GM18517 (cell line): ENCODE measurements at regions not wholly inside any gene's neighbourhood (a gene's known extent, or its start where the extent isn't known, plus 50 kb on each side); places are given as distances from the start of the nearest gene placed in this dataset.
"Not testable (repeated sequence)": the region's sequence is repeated elsewhere in the genome, so short reads cannot be mapped to it uniquely, and the experiment has no call there.

ENCODE experiments used
- ATAC-seq: cut with Tn5 transposase; IDR thresholded peaks from one replicate; pipeline ENCODE4 v1.9.1; 2021; ENCODE audit warnings: mild to moderate bottlenecking, moderate library complexity; ENCODE audit not compliant: unreplicated experiment

DNA sequence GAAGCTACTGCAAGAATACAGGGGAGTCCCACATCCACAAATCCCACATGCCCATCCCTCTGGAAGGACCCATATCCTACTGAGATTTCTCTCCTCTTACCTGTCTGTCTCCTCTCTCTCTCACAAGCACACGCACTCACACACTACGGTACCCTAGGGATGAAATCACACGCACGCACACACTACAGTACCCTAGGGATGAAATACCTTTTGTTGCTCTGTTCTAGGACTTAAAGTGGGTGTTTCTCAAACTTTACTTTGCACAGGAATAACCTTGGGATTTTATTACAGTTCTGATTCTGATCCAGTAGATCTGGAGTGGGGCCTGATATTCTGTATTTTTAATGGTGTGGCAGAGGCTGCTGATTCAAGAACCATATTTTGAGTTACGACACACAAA, 622.2 kb upstream of the ZNF385D start:
- ATAC-seq: no peak

DNA sequence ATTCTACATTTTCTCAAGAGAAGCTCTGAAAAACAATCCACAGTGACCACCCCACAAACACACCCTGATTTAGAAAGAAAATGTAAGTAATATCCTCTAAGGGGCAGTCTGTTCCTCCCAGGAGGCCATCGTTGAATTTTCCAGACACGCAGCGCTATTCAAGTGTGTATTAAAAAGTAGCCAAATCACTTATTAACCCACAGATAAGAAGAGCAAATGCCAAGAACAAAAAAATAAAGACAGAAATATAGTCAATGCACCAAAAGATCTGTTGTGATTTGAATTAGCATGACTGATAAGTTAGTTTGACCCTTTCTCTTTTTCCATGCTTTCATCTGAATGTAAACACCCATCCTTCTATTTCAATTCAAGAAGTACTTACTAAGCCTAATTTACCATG, 622.8 kb upstream of the ZNF385D start:
- no peak for ATAC-seq

DNA sequence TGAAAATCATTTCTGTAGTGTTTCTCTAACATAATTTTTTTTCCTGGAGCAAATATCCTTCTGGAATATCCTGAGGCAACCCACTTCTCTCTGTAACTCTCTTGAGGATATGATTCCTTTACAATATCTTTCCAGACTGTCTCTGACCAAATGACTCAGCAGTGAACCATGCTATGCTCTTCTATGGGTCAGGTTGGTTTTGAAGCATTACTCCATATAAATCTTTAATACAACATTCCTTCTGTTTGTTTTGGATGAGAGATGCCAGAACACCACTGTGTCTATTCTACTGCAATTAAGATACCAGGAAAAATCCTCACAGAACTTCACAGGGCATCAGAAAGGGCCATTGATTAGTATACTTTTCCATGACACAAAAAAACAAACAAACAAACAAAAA, 626.4 kb upstream of the ZNF385D start:
- no peak for ATAC-seq

DNA sequence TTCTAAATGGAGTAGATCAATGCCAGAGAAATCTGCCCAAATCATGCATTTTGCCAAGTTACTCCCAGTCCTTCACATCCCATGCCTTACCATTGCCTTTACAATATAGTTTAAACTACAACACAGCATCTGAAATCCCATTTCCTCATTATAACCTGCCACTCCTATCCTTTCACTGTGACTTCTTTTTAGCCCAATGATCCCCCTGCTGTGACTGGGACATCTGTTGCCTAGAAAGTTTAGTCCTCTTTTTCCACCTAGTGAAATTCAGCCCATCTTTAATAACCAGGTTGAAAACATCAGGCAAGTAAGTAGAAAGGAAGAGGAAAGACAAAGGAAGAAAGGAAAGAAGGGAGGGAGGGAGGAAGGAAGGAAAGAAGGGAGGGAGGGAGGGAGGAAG, 627.9 kb upstream of the ZNF385D start:
- ATAC-seq: no peak

DNA sequence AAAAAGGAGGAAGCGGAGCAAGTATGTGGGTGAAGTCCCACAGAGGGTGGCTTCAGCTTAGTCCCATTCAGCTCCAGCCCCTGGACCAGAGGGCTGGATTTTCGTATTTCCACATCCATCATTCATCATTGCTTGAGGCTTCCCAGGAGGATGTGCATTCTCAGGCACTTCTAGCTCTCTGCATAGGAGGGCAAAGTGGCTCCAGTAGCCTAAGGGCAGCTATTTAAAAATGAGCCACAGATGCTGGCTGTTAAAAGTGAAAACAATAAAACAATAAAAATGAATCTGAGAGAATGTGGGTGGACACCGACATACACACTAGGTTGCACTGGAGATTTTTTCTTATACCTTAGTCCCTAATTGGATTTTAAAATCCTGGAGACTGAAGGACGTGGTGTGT, 629.2 kb upstream of the ZNF385D start:
- no peak for ATAC-seq

DNA sequence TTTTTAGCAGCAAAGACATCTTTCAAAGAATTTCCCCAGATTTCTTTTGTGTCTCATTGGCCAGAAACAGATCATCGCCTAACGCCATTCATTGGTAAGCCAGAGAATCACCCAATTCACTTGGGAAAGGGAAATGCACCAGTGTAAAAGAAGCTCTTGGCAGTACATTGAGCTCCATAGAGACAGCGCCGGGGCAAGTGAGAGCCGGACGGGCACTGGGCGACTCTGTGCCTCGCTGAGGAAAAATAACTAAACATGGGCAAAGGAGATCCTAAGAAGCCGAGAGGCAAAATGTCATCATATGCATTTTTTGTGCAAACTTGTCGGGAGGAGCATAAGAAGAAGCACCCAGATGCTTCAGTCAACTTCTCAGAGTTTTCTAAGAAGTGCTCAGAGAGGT, 630.6 kb upstream of the ZNF385D start:
- ATAC-seq: not testable (repeated sequence)

DNA sequence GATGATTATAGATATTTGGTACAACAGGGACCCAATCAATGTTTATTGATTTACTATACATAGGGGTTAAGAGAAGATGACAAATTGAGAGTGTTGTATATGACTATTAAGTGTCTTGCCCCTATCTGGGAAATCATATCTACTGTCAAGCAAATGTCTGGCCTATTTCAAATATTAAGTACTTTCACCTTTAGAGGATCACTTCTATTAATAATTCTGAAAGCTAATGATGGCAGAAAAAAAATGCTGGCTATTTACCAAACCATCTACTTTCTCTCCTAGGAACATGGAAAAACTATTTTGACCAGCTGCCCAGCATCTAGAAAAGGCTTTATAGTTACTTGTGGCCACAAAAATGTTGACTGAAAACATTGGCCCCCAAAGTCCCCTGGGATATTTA, 632.3 kb upstream of the ZNF385D start:
- ATAC-seq: no peak

DNA sequence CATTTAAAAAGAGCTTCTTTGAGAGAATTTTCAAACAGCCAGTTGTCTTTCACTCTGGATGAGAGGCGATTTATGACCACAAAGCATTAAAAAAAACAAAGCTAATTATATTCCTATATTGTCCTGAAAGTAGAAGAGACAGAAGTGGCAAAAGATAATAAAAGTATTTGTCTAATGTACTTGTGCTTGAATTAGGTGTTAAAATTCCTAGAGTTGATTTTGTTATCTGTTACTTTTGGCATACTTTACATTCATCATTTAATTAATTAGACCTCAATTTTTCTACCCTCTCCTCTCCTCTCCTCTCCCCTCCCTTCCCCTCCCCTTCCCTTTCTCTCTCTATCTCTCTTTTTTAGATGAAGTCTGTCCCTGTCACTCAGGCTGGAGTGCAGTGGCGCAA, 635.1 kb upstream of the ZNF385D start:
- no peak for ATAC-seq

DNA sequence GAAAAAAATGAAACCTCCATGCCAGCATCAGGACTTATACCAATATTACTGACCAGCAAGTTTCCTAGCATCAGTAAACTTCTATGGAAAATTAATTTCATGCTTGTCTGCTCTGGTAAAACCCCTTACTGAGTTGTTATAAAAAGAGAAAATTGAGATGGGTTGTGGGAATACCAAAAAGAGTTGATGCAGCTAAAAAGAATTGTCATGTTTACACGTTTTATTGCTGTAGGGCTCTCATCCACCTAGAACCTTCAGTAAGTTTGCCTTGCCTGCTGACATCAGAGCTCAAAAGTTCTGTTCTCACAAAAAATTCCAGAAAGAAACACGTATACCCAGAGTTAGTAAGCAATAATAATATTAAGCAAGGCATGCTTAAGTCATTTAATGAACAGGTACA, 641.3 kb upstream of the ZNF385D start:
- no peak for ATAC-seq

DNA sequence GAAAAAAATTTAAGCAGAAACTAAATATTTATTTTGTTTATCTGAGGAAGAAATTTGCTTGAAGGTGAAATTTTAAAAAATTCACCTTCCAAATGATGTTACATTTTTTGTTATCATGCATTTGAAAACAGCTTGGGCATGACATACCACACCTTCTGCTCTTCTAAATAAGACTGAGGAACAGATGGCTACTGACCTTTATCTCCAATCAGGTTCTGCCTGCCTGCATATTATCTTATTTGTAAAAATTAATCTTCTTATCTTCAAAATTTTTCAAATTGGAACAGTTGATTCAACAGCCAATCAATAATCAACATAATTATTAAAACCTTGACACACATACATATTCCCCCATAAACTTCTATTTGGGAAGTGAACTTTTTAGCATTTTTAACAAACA, 641.8 kb upstream of the ZNF385D start:
- ATAC-seq: no peak

DNA sequence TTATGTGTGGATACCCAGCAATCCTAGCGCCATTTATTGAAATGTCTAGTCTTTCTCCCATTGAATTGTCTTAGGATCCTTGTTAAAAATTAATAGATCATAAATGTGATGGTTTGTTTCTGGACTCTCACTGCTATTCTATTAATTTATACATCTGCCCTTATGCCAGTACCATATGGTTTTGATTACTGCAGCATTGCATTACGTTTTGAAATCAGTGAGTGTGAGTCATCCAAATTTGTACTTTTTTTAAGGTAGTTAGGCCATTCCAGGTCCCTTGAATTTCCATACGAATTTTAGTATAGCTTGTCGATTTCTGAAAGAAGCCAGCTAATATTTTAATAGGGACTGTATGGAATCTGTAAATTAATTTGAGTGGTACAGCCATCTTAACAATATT, 648.6 kb upstream of the ZNF385D start:
- ATAC-seq: no peak

DNA sequence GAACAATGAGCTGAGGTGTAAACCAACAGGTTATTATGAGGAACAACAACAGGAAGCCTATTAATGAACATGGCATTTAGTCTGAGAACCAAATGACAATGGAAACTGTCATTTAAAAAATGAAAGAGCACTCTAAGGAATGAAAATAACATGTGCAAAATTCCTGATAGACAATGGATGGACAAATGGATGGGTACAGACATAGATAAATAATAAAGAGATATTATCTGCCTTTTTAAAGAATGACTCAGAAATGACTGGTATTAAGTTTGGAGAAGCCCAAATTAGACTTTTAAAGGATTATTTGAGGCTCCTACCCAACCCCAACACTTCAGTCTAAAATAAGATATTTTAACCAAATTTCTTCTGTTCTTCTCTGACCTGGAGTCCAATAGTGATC, 650.5 kb upstream of the ZNF385D start:
- no peak for ATAC-seq

DNA sequence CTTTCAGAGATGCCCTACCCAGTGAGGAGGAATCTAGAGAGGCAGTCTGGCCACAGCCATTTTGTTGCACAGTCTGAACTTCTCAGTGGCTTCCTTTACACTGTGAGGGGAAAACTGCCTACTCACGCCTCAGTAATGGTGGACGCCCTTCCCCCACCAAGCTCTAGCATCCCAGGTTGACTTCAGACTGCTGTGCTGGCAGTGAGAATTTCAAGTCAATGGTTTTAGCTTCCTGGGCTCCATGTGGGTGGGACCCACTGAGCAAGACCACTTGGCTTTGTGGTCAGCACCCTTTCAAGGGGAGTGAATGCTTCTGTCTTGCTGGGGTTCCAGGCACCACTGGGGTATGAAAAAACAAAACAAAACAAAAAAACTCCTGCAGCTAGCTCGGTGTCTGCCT, 663.2 kb upstream of the ZNF385D start:
- no peak for ATAC-seq

DNA sequence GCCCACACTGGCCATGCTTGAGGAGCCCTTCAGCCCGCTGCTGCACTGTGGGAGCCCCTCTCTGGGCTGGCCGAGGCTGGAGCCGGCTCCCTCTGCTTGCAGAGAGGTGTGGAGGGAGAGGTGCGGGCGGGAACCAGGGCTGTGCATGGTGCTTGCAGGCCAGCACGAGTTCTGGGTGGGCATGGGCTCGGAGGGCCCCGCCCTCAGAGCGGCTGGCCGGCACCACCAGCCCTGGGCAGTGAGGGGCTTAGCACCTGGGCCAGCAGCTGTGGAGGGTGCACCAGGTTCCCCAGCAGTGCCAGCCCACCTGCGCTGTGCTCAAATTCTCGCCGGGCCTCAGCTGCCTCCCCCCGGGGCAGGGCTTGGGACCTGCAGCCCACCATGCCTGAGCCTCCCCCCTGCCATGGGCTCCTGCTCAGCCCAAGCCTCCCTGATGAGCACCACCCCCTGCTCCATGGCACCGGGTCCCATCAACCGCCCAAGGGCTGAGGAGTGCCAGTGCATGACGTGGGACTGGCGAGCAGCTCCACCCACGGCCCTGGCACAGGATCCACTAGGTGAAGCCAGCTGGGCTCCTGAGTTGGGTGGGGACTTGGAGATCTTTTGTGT, 665.9 kb upstream of the ZNF385D start:
- ATAC-seq: not testable (repeated sequence)

DNA sequence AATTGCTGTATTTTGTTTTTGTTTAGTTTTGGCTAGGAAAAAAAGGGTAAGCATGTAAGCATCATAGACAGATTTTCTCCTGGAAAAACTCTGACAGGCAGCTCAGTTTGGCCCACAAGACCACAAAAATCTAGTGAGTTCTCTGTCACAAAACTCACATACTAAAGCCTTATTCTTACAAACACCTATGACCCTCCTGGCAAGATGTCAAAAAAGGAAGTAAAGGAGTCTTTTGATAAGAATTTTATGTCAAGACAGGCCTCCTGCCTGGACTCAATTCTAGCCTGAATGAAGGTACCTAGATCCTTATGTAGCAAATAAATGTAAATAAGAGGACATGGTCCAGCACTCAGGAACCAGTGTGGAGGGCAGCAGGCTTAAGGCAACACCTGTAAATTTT, 668.3 kb upstream of the ZNF385D start:
- ATAC-seq: no peak

DNA sequence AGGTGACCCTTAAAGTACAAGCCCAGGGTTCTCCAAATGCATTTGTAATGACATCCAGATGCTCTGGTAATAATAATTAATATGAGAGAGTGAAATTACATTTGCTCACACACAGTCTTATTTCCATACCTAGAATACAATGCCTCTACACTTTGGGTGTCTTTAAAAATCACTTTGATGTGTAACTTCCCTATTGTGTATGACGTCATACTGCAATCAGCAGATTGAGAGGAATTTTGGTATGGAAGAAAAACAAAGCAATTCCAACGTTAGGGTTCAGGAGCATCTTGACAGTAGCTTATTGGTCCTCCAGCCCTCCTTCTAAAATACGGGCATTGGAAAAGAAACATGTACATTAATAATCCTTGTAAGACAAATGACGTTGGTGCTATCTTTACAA, 670.6 kb upstream of the ZNF385D start:
- ATAC-seq: no peak

DNA sequence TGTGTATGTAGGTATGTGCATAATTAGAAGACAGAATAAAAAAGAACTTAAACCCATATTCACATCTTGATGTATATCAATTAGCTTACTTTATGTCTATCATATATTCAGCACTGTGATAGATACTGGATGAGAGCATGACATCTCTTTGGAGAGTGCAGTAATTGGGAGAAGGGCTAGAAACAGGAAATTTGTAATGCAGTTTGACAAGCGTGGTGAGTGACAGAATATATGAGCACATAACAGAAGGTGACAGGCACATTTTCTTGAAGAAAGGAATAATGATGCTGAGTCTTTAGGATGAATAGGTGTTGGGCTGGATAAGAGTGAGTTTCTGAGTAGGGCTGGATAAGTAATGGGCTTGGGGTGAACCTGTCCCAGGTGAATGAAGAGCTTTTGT, 680.3 kb upstream of the ZNF385D start:
- no peak for ATAC-seq

DNA sequence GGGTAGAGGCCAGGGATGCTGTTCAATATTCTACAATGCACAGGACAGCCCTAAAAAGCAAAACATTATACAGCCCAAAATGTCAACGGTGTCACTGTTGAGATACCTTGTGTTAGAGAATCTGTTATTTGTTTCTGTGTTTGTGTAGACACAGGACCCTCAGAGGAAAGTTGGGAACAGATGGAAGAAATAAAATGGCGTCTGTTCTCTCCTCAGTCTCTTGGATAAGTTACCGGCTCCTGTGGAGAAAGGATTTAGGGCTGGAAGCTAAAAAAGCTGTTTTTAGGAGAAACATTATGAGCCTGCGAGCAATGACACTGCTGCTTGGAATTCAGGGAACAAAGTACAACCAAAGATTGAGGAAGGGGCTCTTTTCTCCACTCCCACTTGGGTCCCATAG, 688.6 kb upstream of the ZNF385D start:
- ATAC-seq: no peak

DNA sequence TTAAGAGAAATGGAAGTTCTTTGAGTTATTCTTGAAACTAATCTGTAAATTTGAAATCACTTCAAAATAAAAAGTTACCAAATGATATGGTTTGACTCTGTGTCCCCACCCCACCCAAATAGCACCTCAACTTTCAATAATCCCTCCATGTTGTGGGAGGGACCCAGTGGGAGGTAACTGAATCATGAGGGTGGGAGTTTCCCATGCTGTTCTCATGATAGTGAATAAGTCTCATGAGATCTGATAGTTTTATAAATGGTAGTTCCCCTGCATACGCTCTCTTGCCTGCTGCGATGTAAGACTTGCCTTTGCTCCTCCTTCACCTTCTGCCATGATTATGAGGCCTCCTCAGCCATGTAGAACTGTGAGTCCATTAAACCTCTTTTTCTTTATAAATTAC, 690.7 kb upstream of the ZNF385D start:
- no peak for ATAC-seq

DNA sequence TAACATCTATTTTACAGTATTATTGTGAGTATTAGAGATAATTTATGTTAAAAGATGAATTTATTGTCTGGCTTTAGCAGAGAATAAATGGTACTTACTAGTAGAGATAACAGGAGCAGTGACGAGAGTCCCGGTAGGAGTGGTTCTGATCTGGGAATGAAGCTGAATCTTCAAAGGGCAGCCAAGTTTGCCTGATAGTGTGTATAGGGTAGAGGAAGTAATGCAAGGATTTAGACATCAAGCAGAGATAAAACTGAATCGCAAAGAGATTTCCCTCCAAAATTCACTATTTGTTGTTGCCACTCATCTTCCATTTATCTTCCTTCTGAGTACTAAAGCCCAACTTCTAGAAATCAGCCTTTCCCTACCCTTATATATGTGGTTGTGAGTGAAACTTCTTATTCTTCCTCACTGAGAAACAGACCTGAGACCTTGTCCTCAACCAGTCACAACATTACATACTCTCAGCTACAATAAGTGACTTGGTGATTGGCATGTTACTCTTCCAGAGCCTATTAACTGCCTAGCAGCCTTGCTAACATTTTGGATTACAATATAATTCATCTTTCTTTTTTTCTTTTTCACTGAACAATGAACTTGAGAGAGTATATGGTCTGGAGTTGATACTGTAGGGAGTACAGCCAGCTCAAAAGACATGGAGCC, 692.7 kb upstream of the ZNF385D start:
- no peak for ATAC-seq

DNA sequence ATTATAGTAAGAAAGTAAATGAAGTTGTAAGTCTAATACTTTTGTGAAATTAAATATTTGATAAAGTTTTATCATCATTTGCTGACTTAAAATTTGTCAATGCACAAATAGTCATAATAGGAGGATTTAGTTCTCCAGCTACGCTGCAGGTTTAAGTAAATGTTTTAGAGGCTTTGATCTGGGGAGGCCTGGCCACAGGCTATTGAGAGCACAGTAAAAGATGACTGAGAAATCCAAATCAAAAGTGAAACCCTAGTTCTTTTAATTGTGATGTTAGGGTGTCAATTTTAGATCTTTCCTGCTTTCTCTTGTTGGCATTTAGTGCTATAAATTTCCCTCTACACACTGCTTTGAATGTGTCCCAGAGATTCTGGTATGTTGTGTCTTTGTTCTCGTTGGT, 694.3 kb upstream of the ZNF385D start:
- not testable (repeated sequence) for ATAC-seq

DNA sequence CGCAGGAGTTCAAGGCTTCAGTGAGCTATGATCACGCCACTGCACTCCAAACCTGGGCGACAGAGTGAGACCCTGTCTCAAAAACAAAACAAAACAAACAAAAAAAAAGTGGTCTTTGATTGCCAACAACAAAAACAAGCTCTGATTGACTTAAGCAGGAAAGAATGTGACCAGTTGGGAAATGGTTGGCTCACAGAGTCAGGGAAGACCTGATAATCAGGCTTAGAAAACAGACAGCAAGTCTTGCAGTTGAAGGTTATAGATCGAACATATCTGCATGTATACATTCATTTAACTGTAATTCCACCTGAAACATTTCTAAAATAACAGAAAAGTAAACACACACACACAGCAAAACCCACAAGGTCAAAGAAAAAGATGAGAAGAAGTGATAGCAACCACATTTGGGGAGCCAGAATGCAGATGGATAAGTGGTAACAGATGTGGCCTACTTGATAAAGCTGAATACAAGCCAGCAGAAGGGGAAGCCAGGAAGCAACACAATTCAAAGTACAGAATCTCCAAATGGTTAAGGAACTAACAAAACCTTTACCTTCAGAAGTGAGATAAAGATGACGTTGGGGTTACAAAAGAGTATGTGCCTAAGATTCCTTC, 699.9 kb upstream of the ZNF385D start:
- no peak for ATAC-seq

DNA sequence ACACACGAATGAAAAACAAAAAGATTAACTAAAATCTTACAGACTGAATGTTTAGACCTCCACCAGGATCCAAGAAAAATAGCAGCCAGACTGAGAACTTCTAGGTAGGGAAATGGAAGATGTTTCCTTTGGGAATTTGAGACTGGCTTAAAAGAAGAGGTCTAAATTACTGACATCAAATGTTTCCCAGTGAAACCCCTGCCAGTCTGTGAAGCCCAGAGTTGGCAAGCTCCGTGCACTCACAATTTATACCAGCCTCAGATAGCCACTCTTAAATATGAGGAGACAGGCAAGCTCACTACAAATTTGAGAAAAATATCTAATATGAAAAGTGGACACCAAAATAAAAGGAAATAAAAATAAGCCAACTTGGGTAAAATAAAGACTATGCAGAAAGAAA, 700.5 kb upstream of the ZNF385D start:
- no peak for ATAC-seq
